GM12872 (cell line): ENCODE measurements at regions not wholly inside any gene's neighbourhood (a gene's known extent, or its start where the extent isn't known, plus 50 kb on each side); places are given as distances from the start of the nearest gene placed in this dataset.

Experiments used
- TF ChIP-seq, protein P1 (sequence below): IDR thresholded peaks from 3 replicates; pipeline ENCODE4 v1.5.1; 2011; ENCODE audit warnings: low read depth, mild to moderate bottlenecking, low read length, moderate library complexity; ENCODE audit not compliant: insufficient read depth

DNA sequence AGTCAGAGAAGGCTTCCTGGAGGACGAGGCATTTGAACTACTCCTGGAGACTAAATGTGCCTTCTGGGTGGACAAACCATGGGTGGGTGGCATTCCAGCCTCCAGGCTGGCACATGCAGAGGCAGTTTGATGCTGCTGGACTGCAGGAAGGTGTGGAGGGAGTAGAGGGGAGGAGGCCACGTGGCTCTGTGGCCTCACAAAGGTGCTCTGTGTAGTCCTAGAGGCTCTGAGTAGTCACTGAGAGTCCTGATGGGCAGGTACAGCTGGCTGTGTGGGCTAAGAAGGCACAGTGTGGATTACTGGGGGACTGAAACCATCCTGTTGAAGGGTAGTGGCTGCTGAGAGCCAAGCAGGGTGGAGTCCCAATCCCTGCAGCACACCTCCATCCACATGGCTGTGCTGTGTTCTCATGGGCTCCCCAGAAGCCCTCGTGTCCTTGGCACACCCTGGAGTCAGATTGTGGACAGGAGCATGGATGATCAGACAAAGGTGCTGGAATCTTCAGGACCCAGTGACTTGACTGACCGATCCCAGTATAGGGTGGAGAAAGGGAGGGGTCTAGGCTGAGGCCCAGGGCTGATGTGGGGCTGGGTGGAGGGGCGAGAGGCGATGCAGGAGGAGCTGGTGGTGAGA is 87.4 kb upstream of the HS6ST1 start:
- TF ChIP-seq, protein P1, sequence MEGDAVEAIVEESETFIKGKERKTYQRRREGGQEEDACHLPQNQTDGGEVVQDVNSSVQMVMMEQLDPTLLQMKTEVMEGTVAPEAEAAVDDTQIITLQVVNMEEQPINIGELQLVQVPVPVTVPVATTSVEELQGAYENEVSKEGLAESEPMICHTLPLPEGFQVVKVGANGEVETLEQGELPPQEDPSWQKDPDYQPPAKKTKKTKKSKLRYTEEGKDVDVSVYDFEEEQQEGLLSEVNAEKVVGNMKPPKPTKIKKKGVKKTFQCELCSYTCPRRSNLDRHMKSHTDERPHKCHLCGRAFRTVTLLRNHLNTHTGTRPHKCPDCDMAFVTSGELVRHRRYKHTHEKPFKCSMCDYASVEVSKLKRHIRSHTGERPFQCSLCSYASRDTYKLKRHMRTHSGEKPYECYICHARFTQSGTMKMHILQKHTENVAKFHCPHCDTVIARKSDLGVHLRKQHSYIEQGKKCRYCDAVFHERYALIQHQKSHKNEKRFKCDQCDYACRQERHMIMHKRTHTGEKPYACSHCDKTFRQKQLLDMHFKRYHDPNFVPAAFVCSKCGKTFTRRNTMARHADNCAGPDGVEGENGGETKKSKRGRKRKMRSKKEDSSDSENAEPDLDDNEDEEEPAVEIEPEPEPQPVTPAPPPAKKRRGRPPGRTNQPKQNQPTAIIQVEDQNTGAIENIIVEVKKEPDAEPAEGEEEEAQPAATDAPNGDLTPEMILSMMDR: no peak

DNA sequence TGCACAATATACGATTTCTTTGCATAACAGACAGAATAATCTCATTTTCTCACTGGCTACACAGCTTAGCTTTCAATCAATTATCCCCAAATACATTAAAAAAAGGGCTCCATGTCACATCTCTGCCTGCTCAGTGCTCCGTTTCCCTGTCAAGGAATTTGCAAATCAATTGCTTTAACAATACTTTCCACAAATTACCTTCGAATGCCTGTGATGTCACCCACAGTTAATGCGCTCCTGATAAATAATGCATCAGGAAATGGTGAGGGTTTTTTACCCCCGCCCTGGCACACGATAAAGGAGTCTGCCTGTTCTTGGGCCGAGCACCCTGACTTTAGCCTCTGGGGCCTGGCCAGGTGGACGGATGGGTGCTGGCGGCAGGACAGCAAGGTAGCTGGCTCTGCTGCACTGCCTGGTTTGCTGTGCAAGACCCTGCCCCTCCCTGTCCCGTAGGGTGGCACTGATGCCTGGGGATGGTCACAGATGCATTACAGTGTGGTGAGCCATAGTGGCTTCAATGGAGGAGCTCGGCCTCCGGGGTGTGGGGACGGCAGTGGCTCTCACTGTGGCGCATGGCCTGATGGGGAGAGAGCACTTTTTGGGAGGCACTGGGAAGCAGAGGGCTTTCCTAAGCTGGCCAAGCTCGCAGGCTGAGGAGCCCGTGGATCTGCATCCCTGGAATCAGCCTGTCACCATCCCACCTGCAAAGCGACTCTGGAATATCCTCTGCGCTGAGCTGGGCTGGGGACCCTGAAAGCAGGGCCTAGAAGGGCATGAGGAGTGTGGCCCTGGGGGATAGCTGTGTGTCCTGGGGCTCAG is 88.3 kb upstream of the HS6ST1 start:
- TF ChIP-seq, protein P1: no peak

DNA sequence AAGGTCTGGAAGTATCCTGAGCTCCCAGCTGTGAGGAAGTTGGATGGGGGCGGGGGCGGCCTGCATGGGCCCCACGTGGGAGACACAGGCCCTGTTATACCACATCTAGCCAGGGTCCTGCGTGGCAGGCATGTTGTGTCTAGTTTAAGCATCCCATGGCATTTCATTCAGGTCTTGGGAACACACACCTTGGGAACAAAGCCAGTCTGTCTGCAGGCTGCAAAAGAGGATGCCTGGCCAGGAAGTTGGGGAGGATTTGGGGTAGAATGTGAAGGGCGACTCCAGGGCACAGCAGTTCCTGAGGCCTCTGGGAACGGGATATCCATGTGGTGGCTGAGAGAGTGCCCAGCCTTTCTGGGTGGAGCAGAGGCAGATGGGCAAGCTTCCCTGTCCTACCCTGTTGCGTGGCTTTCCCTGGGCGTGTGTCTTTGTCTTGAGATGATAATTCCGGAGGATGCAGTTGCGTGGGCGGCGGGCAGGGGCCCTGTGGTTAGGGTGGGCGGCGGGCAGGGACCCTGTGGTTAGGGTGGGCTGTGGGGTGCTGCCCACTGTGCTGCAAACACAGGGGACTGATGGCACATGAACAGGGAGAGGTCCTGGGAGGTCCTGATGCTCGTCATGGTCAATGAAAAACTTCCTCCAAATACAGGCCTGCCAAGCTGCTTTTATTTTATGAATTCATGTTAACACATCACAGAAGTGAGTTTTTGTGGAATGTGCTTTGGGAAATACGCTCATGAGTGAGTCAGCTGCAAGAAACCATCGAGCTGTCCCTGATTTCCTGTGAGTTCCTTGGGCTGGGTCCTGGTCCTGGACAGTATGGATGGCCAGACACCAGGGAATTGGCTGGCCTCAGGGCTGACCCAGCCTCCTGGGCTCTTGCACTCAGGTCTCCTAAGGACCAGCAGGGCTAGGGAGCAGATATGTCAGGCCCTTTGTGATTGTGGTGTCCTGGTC is 90.0 kb upstream of the HS6ST1 start:
- TF ChIP-seq, protein P1: no peak

DNA sequence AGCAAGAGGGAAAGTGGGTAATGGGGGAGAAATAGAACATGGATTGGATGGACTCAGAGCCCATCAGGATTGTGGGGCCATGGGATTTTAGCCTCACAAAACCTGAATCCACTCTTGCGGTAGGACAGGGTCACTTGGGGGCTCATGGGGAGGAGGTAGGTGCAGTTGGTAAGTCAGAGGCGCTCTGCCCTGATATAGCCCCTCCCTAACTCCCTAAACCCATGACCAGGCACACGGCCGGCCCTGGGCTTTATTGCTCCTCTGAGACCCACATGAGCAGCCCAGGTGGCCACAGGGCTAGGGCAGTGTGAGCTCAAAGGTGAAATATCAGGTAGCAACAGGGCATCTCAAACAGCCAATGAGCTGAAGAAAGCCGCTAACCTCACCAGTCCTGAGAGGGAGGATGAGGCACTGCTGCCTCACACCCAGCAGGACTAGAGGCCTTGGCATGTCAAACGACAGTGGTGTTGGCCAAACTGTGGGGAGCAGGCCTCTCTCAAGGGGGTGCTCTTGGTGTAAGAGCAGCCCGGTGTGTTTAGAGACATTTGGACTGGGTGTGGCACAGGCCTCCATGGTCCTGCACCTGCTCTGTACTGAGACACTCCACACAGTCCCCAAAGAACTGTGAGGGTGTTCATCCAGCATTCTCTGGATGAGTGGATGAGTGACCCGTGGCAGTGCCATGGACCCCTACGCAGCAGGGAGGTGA is 90.8 kb upstream of the HS6ST1 start:
- TF ChIP-seq, protein P1: no peak

DNA sequence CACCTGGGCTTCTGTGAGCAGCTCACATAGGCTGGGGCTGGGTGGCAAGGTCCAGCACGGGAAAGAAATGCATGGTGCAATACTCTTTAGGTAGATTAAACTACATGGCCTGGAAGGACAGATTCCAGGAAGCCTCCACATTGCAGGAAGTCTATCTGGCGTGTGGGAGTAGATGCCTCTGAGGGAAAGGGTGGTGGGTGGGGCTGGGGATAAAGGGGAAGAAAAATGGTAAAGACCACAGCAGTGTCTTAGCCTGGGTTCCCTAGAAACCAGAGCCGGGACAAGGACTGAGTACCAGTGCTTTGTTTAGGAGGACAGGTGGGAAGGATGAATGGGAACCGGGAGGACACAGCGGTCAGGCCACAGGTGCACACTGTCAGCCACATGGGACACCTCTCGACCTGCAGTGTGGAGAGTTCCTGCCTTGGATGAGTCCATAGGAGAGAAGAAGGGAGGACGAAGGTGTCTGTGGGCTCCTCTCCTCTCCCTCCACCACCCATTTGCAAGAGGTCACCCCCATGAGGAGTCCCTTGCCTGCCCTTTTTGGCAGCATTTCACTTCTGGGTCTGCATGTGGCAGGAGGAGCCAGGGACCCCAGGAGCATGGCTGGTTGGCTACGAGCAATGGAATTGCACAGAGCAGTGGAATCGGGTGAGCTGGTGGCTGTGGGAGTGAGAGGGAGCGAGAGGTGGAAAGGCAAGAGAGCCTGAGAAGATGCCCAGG is 91.5 kb upstream of the HS6ST1 start:
- TF ChIP-seq, protein P1: no peak

DNA sequence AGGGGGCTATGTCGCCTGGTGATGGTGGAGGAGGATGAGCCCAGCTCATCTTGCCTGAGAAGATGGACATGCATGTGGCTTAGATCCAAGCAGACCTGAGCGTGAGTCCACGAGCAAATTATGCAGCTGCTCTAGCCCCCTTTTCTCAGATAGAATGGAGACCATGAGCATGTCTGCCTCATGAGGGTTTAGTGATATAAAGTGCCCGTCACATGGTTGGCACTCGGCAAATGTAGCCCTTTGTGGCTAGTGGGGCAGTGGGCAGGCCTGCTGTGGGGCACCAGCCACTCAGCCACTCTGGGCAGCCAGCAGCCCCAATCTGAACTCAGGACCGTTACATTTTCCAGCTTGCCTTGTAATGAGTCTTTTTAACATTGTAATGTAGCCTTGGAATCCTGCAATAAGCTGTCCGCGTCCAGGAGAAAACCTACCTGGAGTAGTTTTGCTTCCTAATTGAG is 92.1 kb upstream of the HS6ST1 start:
- TF ChIP-seq, protein P1: no peak
